Right ventricle myocardium inferior (tissue), 1 donor: ENCODE measurements at regions not wholly inside any gene's neighbourhood (a gene's known extent, or its start where the extent isn't known, plus 50 kb on each side); places are given as distances from the start of the nearest gene placed in this dataset.
"Not testable (repeated sequence)": the region's sequence is repeated elsewhere in the genome, so short reads cannot be mapped to it uniquely, and the experiment has no call there.

Source experiments
- ATAC-seq: fragments of 200-7000 bp; cut with Tn5 transposase; one replicate; pipeline ENCODE4 v1.9.1; 2020; ENCODE audit warnings: mild to moderate bottlenecking, moderate library complexity
- DNase-seq: peaks from one replicate; pipeline ENCODE4 v3.0.0; 2021; ENCODE audit errors: missing footprints
- intact Hi-C: fragments of 100-400 bp; cut with DNase I; formaldehyde crosslinking; loops from one replicate; pipeline ENCODE4 v1.11.0; 2022
- donor health status: DM: no; HTN: yes; CAD: no; lungs with severe emphysema.

DNA sequence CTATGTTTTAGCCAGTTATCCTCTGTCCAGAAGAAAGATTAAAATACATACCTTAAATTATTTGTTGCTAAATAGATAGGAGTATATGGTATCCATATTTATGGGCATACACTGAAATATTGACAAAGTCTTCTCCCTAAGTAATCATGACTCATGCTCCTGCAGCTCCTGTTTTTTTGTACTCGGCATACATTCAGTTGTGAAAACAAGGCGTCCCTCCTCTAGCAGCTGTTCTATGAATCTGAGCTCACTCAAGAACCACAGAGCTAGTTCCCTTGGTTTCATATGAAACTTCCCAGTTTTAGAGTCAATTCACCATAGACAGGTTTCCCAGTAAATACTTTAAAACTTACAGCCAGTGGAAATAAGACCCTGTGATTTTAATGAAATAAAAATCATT is 168.7 kb upstream of the CDH7 start:
- ATAC-seq, intact Hi-C loops, DNase-seq: not testable (repeated sequence)

DNA sequence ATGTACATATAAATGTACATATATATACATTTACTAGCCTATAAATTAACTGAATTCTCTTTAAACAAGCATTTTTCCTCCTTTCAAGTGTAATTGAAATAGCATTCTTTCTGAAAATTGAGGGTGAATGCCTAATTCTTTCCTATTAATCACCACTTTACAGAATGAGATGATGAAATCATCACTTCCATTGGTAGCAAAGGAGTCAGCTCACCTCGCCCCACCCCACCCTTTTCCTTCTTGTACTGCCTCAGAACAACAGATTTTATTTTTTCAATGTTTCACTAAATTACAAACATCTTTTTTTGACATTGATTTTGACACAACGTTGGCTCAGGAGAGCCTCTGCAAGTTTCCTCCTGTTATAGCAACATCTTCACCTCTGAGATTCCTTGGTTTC is 181.9 kb upstream of the CDH7 start:
- ATAC-seq (no peak), DNase-seq (no peak)
- intact Hi-C loops, result no loop called here

- no peak for ATAC-seq
- intact Hi-C loops, result no loop called here
- DNase-seq, result no peak
Measured at GRCh38 chr18:65567372-65567771, 183.4 kb upstream of the CDH7 start.

DNA sequence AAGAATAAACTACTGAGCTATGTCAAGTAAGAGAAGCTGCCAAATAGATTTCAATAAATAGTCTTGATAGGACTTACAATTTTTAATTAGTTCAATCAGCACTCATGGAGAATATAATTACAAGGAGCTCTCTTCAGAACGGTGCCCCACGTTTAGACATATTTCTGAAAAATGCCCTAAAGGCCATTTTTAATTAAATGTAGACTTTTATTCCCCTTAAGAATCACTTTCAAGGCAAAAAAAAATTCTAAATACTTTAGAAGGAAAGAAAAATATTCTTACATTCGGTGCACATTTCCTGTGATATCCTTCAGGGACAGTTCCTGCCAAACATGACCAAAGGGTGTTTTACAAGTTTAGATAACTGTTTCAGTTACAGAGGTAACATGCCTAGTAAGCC is 202.5 kb upstream of the CDH7 start:
- DNase-seq, result no peak
- intact Hi-C loops, result loop anchor here (1.0 kb wide), 1 partner anchor 8 kb away; no protein-coding TSS in a partner anchor
- no peak for ATAC-seq

DNA sequence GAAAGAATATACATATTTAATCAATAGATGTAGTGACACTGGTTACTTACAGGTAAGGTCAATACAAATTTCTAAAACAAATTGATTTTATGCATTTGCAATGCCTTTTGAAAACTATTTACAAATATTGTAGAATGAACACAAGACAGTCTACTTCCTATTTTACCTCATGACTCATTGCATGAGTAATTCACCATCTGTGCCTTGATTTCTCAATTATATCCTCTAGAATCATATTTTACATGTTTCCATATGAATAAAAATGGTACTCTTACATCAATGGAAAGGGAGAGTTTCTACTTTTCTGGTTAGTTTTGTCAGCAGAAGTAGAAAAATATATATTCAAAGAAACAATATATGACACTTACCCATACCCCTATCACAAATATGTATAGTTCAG is 203.8 kb upstream of the CDH7 start:
- intact Hi-C loops, result no loop called here
- ATAC-seq, result no peak
- DNase-seq, result no peak

DNA sequence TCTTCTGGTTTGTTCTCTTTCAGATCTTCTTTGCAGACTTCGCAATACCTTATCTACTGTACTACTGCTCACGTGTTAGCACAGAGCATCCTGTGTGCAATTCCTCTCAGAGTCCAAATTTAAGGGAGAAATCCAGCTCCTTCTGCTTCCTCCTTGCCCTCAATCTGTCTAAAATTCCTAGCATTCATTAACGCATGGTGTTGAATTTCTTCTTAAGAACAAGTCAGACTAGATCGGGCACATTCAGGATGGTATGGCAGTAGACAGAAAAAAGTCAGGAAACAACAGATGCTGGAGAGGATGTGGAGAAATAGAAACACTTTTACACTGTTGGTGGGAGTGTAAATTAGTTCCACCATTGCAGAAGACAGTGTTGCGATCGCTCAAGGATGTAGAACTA is 206.1 kb upstream of the CDH7 start:
- no peak for ATAC-seq
- intact Hi-C loops, result no loop called here
- DNase-seq, result no peak

GRCh38 chr18:65527879-65528633 is 222.8 kb upstream of the CDH7 start:
- intact Hi-C loops, result no loop called here
- no peak for DNase-seq
- ATAC-seq, result no peak

GRCh38 chr18:65526099-65526498 is 224.7 kb upstream of the CDH7 start:
- intact Hi-C loops, result no loop called here
- no peak for DNase-seq
- ATAC-seq, result no peak

- DNase-seq, result no peak
- intact Hi-C loops, result no loop called here
- no peak for ATAC-seq
Measured at GRCh38 chr18:65523461-65523860, 227.4 kb upstream of the CDH7 start.

GRCh38 chr18:65522907-65523306 is 227.9 kb upstream of the CDH7 start:
- intact Hi-C loops, result no loop called here
- DNase-seq (no peak), ATAC-seq (no peak)

GRCh38 chr18:65516209-65516608 is 234.6 kb upstream of the CDH7 start:
- DNase-seq (no peak), ATAC-seq (no peak)
- intact Hi-C loops, result no loop called here

GRCh38 chr18:65498605-65499004 is 252.2 kb upstream of the CDH7 start:
- intact Hi-C loops, result no loop called here
- DNase-seq (no peak), ATAC-seq (no peak)

GRCh38 chr18:65487569-65487968 is 263.2 kb upstream of the CDH7 start:
- ATAC-seq, result no peak
- intact Hi-C loops, result no loop called here
- DNase-seq, result no peak

GRCh38 chr18:65477455-65477854 is 273.4 kb upstream of the CDH7 start:
- intact Hi-C loops, result no loop called here
- DNase-seq (no peak), ATAC-seq (no peak)

- ATAC-seq, result no peak
- intact Hi-C loops, result no loop called here
- DNase-seq, result no peak
Measured at GRCh38 chr18:65468881-65469280, 281.9 kb upstream of the CDH7 start.

GRCh38 chr18:65464361-65464760 is 286.5 kb upstream of the CDH7 start:
- intact Hi-C loops, result no loop called here
- no peak for ATAC-seq
- no peak for DNase-seq

GRCh38 chr18:65459741-65460140 is 291.1 kb upstream of the CDH7 start:
- intact Hi-C loops, result no loop called here
- ATAC-seq, result no peak
- no peak for DNase-seq

DNA sequence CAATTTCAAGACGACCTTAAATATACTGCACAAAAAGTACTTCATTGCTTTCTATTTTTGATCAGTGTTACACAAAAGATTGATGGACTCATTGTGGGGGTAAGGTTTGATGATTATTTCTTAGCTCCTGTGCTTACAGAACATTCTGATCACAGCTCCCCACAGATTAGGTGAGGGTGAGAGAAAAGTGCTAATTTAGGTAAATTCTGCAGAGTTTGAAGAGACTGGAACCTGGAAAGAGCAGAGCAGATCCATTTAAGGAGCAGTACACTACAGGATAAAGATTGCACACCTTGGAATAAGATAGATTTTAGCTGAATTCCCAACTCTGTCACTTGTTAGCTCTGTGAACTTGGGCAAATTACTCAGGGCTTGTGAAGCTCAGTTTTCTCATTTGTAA is 291.9 kb upstream of the CDH7 start:
- no peak for DNase-seq
- intact Hi-C loops, result no loop called here
- no peak for ATAC-seq

- no peak for ATAC-seq
- intact Hi-C loops, result no loop called here
- DNase-seq, result no peak
Measured at GRCh38 chr18:65439188-65439587, 311.6 kb upstream of the CDH7 start.

DNA sequence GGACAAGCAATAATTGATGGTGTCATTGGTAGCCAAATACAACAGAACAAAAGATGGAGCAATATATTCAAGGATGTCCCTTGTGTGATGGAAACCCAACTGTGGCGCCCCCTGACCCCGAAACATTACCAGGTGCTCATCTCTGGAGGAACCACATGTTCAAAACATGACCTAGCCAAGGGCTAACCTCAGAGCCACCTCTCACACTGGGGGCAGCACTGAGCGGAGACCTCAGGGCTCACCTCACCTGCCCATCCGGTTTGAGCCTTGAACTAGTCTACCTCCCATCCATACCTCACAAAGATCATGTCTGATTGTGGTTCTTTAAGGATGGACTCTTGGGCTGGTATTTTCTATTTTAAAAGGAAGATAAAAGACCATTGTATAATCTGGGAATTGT is 314.4 kb upstream of the CDH7 start:
- ATAC-seq (no peak), DNase-seq (no peak)
- intact Hi-C loops, result no loop called here

DNA sequence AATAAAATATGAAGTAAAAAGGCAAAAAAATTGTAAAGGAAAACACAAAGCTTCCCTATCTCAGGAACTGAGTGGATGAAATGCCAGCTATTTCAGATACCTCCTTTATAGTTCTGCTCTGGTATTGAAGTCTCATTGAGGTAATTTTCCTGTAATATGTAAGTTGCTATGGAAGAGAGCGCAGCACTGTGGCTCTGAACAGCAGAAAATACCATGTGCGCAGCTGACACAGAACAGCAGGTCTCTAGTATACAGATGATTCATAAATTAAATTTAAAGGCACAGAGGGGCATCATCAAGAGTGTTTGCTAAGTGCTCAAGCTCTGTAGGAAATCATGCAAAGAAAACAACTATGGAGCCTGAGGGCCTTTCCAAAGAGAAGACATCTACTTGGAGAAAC is 315.3 kb upstream of the CDH7 start:
- ATAC-seq (no peak), DNase-seq (no peak)
- intact Hi-C loops, result no loop called here
